Gastrocnemius medialis (tissue), 4 donors: ENCODE measurements at regions not wholly inside any gene's neighbourhood (a gene's known extent, or its start where the extent isn't known, plus 50 kb on each side); places are given as distances from the start of the nearest gene placed in this dataset.

Experiments
- POLR2A ChIP-seq, 2 donors: fragments of 450-650 bp; IDR thresholded peaks; one replicate each; pipeline ENCODE4 v1.6.1; 2017; ENCODE audit warnings: antibody characterized with exemption in 2 of 2, mild to moderate bottlenecking in 2 of 2, moderate library complexity in 2 of 2
- TF ChIP-seq, protein P1 (sequence below), 5 experiments: fragments of 450-650 bp in 3 of 5; fragments of 200-600 bp in 2 of 5; sonication (generic) in 2 of 5; IDR thresholded peaks in 4 of 5; conservative IDR thresholded peaks in 1 of 5; 1 replicate in 4 of 5; 2 replicates in 1 of 5; pipeline ENCODE4 v1.5.1; 2016 to 2019; ENCODE audit warnings: antibody characterized with exemption in 5 of 5, mild to moderate bottlenecking in 3 of 5, moderate library complexity in 3 of 5

DNA sequence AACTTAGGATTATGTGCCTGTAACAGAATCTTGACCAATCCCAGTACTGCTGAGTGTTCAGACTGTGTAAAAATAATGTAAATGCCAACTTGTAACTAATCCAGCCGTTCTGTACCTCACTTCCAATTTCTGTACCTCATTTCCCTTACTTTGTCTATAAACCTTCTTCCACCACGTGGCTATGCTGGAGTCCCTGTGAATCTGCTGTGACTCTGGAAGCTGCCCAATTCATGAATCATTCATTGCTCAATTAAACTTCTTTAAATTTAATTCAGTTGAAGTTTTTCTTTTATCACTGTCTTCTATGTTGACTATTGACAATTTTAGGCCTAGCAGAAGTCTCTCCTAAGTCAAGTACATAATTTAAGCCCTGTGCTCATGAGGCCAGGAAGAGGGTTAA, 215.3 kb upstream of the RHOBTB1 start:
- TF ChIP-seq, protein P1, sequence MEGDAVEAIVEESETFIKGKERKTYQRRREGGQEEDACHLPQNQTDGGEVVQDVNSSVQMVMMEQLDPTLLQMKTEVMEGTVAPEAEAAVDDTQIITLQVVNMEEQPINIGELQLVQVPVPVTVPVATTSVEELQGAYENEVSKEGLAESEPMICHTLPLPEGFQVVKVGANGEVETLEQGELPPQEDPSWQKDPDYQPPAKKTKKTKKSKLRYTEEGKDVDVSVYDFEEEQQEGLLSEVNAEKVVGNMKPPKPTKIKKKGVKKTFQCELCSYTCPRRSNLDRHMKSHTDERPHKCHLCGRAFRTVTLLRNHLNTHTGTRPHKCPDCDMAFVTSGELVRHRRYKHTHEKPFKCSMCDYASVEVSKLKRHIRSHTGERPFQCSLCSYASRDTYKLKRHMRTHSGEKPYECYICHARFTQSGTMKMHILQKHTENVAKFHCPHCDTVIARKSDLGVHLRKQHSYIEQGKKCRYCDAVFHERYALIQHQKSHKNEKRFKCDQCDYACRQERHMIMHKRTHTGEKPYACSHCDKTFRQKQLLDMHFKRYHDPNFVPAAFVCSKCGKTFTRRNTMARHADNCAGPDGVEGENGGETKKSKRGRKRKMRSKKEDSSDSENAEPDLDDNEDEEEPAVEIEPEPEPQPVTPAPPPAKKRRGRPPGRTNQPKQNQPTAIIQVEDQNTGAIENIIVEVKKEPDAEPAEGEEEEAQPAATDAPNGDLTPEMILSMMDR (IDR thresholded peaks at IDR 0.05 in 4 of 5, conservative IDR thresholded peaks at IDR 0.05 in 1 of 5): no peak
- TF ChIP-seq POLR2A (IDR thresholded peaks at IDR 0.05): no peak
